T-helper 9 cell (primary cell): ENCODE measurements at regions not wholly inside any gene's neighbourhood (a gene's known extent, or its start where the extent isn't known, plus 50 kb on each side); places are given as distances from the start of the nearest gene placed in this dataset.
"Not testable (repeated sequence)": the region's sequence is repeated elsewhere in the genome, so short reads cannot be mapped to it uniquely, and the experiment has no call there.

Experiments used
- DNase-seq: peaks from one replicate; pipeline ENCODE4 v3.0.0-alpha.2; 2020

DNA sequence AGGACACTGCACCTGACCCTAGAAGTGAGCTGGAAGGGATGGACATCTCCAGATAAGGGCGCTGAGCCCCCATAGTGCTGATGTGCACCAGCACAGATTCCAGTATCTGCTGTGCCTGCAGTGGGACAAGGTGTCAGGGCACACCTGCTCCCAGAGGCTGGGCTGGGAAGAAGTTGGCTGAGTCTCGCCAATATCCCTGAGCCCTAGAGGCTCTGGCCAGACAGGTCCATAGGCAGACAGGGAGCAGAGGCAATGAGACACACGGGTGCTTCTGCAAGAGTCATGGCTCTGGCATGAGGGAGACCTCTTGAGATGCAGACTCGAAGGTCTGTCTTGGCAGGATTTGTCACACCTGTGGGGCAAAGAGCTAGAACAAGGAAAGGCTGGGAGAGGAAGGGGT, 1321.5 kb downstream of the UQCRFS1 start:
- DNase-seq, result no peak

- DNase-seq, result no peak
Observed at GRCh38 chr19:27890696-27891095, 1322.3 kb downstream of the UQCRFS1 start.

DNA sequence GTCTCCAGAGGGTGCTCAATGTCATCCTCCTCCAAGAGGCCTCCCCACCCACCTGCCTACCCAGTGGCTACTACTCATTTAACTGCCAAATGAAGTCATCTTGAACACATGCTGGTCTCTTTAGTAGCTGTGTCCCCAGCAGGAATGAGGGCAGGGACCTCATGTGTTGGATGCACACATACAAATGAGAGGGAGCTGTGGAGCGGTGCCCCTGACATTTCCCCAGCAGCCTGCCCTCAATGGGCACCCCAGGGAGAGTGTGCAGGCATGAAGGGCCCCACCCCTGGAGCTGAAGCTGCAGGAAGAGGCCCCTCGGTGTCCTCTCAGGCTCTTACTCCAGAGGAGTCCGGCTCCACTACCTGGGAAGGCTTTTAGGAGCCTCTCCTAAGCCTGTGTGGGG, 1322.7 kb downstream of the UQCRFS1 start:
- no peak for DNase-seq

DNA sequence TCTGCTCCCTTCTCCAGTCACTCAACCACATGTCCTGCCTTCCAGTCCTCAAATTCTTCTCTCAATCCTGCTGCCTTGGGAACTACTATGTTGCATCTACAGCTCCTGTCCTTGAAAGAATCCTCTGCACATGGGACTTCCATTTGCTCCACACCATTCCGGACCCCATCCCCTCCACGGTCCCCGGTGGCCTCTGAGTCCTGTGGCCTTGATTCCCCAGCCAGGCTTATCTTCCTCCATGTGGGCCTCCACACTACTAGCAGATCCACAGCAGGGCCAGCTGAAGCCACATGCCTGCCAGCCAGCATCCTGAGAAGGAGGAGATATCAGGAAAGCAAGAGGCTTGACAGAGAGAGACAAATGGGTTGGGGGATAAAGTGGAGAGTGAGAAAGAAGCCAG, 1323.8 kb downstream of the UQCRFS1 start:
- no peak for DNase-seq

GRCh38 chr19:27887946-27888345, 1325.0 kb downstream of the UQCRFS1 start:
- no peak for DNase-seq

DNA sequence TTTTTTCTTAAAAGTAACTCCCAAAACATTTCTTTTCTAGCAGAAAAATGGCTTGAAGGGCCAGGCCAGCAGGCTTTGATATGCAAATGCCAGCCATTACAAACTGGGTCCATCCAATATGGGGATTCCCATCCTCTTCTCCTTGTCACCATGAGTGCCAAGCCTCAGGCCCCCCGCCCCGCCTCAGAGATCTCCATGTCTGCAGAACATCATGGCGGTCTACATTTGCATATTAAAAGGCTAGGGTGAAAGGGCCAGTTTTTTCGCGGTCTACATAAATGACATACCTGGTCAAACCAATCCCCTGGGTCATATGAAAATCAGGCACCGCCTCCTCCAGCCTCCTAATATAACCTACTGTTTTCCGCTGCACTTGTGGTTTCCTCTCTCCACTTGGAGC, 1327.6 kb downstream of the UQCRFS1 start:
- no peak for DNase-seq

GRCh38 chr19:27884376-27884775, 1328.6 kb downstream of the UQCRFS1 start:
- DNase-seq, result no peak

- no peak for DNase-seq
Observed at GRCh38 chr19:27881213-27881612, 1331.7 kb downstream of the UQCRFS1 start.

- no peak for DNase-seq
Observed at GRCh38 chr19:27876976-27877512, 1335.9 kb downstream of the UQCRFS1 start.

GRCh38 chr19:27876489-27876888, 1336.5 kb downstream of the UQCRFS1 start:
- DNase-seq, result no peak

DNA sequence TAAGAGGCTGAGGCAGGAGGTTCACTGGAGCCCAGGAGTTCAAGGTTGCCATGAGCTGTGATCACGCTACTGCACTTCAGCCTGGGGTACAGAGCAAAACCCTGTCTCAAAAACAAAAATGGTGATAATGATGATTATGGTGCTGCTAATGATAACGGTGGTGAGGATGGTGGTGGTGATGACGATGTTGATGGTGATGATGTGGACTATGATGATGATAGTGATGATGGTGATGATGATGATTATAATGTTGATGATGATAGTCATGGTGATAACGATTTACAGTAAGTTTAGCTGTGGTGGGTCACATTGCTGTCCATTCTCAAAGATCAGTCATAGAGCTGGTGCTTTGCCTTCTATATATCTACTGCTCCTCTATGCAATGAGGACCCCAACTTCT, 1340.6 kb downstream of the UQCRFS1 start:
- DNase-seq, result no peak

DNA sequence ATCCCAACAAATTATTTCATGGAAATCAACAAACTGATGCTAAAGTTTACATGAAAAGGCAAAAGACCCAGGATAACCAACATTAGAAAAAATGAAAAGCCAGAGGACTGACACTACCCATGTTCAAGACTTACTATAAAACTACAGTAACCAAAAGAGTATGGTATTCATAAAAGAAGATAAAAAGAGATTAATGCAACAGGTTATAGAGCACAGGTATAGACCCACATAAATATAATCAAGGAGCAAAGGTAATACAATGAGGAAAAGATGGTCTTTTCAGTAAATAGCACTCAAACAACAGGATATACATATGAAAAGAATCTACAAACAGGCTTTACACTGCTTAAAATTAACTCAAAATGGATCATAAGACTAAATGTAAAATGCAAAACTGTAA, 1342.7 kb downstream of the UQCRFS1 start:
- no peak for DNase-seq

GRCh38 chr19:27868007-27868406, 1344.9 kb downstream of the UQCRFS1 start:
- DNase-seq, result no peak

- no peak for DNase-seq
Observed at GRCh38 chr19:27865927-27866777, 1346.8 kb downstream of the UQCRFS1 start.

DNA sequence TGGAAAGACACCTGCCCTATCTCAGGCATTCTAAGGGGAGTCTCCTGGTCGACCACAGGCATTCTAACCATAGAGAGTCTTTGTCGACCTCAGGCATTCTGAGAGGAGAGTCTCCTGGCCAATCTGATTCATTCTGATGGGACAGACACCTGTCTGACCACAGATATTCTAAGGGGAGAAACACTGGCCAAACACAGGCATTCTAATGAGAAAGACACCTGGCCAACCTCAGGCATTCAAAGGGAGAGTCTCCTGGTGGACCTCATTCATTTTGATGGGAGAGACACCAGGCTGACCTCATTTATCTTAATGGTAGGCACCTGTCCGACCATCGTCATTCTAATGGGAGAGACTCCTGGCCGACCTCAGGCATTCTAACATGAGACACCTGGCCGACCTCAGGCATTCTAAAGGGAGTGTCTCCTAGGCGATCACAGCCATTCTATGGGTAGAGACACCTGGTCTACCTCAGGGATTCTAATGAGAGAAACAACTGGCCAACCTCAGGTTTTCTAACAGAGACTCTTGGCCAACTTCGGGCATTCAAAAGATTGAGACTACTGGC, 1351.5 kb downstream of the UQCRFS1 start:
- no peak for DNase-seq

DNA sequence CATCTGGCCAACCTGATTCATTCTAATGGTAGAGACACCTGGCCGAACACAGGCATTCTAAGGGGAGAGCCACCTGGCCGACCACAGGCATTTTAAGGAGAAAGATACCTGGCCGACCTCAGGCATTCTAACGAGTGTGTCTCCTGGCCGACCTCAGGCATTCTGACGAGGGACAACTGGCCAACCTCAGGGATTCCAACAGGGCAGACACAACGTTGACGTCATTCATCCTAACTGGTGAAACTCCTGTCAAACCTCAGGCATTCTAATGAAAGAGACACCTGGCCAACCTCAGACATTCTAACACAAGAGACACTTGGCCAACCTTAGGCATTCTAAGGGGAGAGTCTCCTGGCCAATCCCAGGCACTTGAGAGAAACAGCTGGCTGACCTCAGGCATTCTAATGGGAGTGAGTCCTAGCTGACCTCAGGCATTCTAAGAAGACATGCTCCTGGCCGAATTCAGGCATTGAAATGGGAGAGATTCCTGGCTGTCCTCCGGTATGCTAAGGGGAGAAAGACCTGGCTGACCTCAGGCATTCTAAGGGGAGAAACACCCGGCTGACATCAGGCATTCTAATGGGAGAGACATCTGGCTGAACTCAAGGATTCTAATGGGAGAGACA, 1352.5 kb downstream of the UQCRFS1 start:
- no peak for DNase-seq

- no peak for DNase-seq
Observed at GRCh38 chr19:27859689-27860088, 1353.3 kb downstream of the UQCRFS1 start.

- DNase-seq, result no peak
Observed at GRCh38 chr19:27858981-27859581, 1353.9 kb downstream of the UQCRFS1 start.

- not testable (repeated sequence) for DNase-seq
Observed at GRCh38 chr19:27852931-27853330, 1360.0 kb downstream of the UQCRFS1 start.

DNA sequence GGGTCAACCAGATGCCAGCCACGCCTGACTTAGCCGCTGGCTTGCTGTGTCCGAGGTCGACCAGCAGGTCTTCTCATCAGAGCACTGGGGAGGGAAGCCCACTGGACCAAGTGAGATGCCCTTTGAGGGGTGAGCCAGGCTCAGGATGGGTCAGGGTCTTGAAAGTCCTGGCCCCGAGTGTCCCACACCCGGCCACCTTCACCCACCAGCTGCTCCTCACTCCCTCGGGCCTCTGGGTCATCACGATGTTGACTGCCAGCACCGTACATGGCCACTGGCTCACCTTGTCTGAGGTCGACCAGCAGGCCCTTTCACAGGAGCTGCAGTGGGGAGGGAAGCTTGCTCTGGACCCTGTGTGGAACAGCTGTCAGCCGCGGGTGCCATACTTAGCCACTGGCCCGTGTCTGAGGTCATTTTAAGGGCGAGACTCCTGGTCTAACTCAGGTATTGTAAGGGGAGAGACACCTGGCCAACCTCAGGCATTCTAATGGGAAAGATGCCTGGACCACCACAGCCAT, 1361.3 kb downstream of the UQCRFS1 start:
- no peak for DNase-seq

GRCh38 chr19:27851002-27851481, 1361.9 kb downstream of the UQCRFS1 start:
- DNase-seq, result no peak

GRCh38 chr19:27846944-27847343, 1366.0 kb downstream of the UQCRFS1 start:
- no peak for DNase-seq

GRCh38 chr19:27844261-27844660, 1368.7 kb downstream of the UQCRFS1 start:
- no peak for DNase-seq
